ENCODE measurements at regions not wholly inside any gene's neighbourhood (a gene's known extent, or its start where the extent isn't known, plus 50 kb on each side); places are given as distances from the start of the nearest gene placed in this dataset.

- CTCF ChIA-PET: interaction anchor here (7.0 kb wide), 1 partner anchor 582 kb away, joined by 219 read pairs; no protein-coding TSS in a partner anchor
- POLR2A ChIA-PET: interaction anchor here (1.1 kb wide), 1 partner anchor 103 kb away, joined by 8 read pairs; no protein-coding TSS in a partner anchor
- Mint-ChIP-seq H3K27me3 (peaks cover 7% of the 10 kb centered on the region), H3K36me3 (ENCODE audit: low read depth) (no peaks in the 10 kb centered on the region), H3K4me1 (no peaks in the 10 kb centered on the region), H3K27ac (no peak overlapping the region), H3K9me3 (no peaks in the 10 kb centered on the region), H3K4me3 (no peak overlapping the region)
- TF ChIP-seq CTCF (IDR thresholded peaks at IDR 0.05): no peak
- intact Hi-C loops (cut with micrococcal nuclease): no loop called here
- ATAC-seq (ENCODE audit: low read depth) (no peak), DNase-seq (no peak)
These were observed 51.4 kb upstream of the IFNG-AS1 start for GRCh38 chr12:67937822-67938221.

Data from activated B cell treated with CpG ODN at 0.5 μM for 24 hours (primary cell).